GM18861 (cell line): ENCODE measurements at regions not wholly inside any gene's neighbourhood (a gene's known extent, or its start where the extent isn't known, plus 50 kb on each side); places are given as distances from the start of the nearest gene placed in this dataset.

Experiments
- ATAC-seq: cut with Tn5 transposase; IDR thresholded peaks from one replicate; pipeline ENCODE4 v1.9.1; 2021; ENCODE audit not compliant: unreplicated experiment

DNA sequence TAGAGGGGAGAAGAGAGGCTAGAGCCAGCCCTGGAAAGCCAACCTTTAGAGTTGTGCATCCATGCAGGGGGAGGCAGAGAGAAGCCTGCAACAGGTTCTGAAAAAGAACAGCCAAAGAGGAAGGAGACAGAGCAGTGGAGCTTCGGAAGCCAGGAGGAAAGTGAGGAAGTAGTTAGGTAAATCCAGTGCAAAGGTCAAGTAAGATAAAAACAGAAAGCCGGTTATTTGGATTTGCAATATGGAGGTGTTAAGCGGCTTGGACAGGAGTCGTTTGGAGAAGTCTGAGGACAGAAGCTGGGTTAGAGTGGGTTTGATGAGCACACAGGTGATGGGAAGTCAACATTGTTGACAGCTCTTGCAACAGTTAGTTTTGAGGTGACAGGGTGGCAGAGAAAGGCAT is 53.5 kb upstream of the FLT1 start:
- ATAC-seq: no peak

DNA sequence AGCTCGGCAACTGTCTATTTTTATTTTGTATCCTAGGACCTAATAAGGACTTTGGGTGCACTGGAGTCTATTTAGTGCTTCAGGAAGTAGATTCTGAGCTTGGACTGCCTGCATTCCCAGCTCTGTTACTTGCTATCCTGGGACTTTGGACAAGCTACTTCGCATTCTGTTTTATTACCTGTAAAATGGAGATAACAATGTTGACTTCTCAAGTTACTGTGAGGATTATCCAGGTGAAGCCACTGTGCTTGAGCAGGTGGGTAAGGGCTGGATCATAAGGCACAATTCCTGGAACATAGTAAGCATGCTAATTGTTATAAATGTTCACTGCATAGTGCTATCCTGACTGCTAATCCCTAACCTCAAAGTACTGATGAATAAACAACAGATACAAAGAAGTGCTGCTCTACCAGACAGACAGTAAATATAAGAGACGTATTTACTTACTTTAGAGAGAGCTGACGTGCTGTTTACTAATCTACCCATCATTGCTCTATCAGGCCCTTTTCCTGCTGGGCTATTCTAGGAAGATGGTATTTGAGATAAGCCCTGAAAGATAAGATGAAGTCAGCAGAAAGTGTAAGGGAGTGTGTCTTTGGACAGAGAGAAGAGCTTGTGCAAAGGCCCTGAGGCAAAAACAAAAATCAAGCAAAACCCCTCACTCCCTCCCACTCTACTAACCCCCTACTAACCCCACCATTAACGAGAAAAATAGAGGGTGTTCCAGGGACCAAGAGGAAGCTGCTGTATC is 50.8 kb upstream of the FLT1 start:
- ATAC-seq: no peak
